ENCODE measurements at regions not wholly inside any gene's neighbourhood (a gene's known extent, or its start where the extent isn't known, plus 50 kb on each side); places are given as distances from the start of the nearest gene placed in this dataset.

- no peaks in the 10 kb centered on the region for H3K36me3 ChIP-seq (ENCODE audit: control insufficient read depth, insufficient read depth, low read length)
- peak overlapping the region; percentile 96; the same call in 2 of the 3 replicates for H2BK15ac ChIP-seq (ENCODE audit: low read depth, low read length)
- H2BK20ac ChIP-seq (ENCODE audit: low read depth, low read length), result peak overlapping the region; percentile 95
- peaks cover 0 to 20% of the 10 kb centered on the region in 2 experiments; a peak in 2 of 4 replicates for H3K79me1 ChIP-seq (ENCODE audit: low read depth in 1 of 2, low read length in 2 of 2)
- dilution Hi-C loops (cut with HindIII; ENCODE audit: low sequenced_read_pairs, unreplicated experiment), result no loop called here
- BruUV-seq (replicated peaks), result no TSS peak
- H4K5ac ChIP-seq (ENCODE audit: low read depth, low read length), result peak overlapping the region; percentile 75
- no peak overlapping the region for H2AFZ ChIP-seq (replicated peaks; ENCODE audit: low read length, poor library complexity)
- peak overlapping the region; percentile 26 to 72; a peak in 3 of 4 replicates for H4K8ac ChIP-seq (ENCODE audit: low read depth in 2 of 2, low read length in 2 of 2)
- no peaks in the 10 kb centered on the region for H4K20me1 ChIP-seq (ENCODE audit: insufficient read depth, low read length)
- H3K27ac ChIP-seq (ENCODE audit: insufficient read depth, low read length), result peak overlapping the region; percentile 54; the same call in 1 of the 2 replicates
- no peak for ATAC-seq (ENCODE audit: low read depth)
- peak overlapping the region; percentile 95 for H2BK120ac ChIP-seq (ENCODE audit: low read depth, low read length)
- no peak overlapping the region for H3K9ac ChIP-seq (ENCODE audit: low read depth, low read length)
- intact Hi-C loops (cut with micrococcal nuclease), result loop anchor here (5.0 kb wide), 1 partner anchor 37 kb away; no protein-coding TSS in a partner anchor
- in situ Hi-C loops (cut with MboI; ENCODE audit: low sequenced_read_pairs), result no loop called here
- H3K4me3 ChIP-seq (ENCODE audit: insufficient read depth, low read depth, low read length), result no peak overlapping the region
- H3K4ac ChIP-seq (ENCODE audit: low read depth, low read length), result peak overlapping the region; percentile 93
- H3K27me3 ChIP-seq (ENCODE audit: control insufficient read depth, insufficient read depth, low read length), result no peaks in the 10 kb centered on the region
- H3K56ac ChIP-seq (ENCODE audit: extremely low read depth, insufficient read depth, low read length), result no peak overlapping the region; the same call in 1 of the 2 replicates
- WGBS, 2 experiments (ENCODE audit: extremely low coverage in 2 of 2, insufficient read length in 1 of 2), result 80% methylated on average over 1 of the region's 5 CpGs; no CpG with 5 or more reads in 1 of the 2 experiments
- peaks cover 30% of the 10 kb centered on the region for H3K4me1 ChIP-seq (ENCODE audit: control insufficient read depth, insufficient read depth, low read length)
- no peaks in the 10 kb centered on the region for H3K9me3 ChIP-seq (ENCODE audit: control insufficient read depth, insufficient read depth, low read length)
- TF ChIP-seq MAFK (IDR thresholded peaks at IDR 0.05; ENCODE audit: low read depth, low read length) (no peak), USF2 (IDR thresholded peaks at IDR 0.05; ENCODE audit: low read depth, low read length) (no peak), NFE2L2 (IDR thresholded peaks at IDR 0.05; ENCODE audit: low read depth, low read length) (no peak), CHD1 (IDR thresholded peaks at IDR 0.05; ENCODE audit: low read depth, low read length) (no peak)
- peak overlapping the region; percentile 74 for H3K23ac ChIP-seq (ENCODE audit: low read depth, low read length)
- DNase-seq, result peak; percentile 19
- ChIA-PET POLR2A (ENCODE audit: unreplicated experiment) (no interaction called here), CTCF (interaction anchor here (0.6 to 1.6 kb wide), 2 partner anchors 204 to 218 kb away, joined by 3 read pairs; no protein-coding TSS in a partner anchor)
- peak overlapping the region; percentile 98 for H2AK5ac ChIP-seq (ENCODE audit: low read depth, low read length)
- peak overlapping the region; percentile 85 for H2BK5ac ChIP-seq (ENCODE audit: low read depth, low read length, poor library complexity, severe bottlenecking)
- H2AK9ac ChIP-seq (replicated peaks; ENCODE audit: low read depth, low read length, poor library complexity), result peak overlapping the region; percentile 58
- peak overlapping the region; percentile 83 for H3K14ac ChIP-seq (replicated peaks; ENCODE audit: low read depth, low read length)
- no peak overlapping the region for H3K4me2 ChIP-seq (ENCODE audit: low read depth, low read length)
- peak overlapping the region; percentile 95 for H4K91ac ChIP-seq (ENCODE audit: insufficient read depth, low read depth, low read length)
- peak overlapping the region; percentile 83 for H3K18ac ChIP-seq (ENCODE audit: low read depth, low read length)
- H3K9me1 ChIP-seq (ENCODE audit: insufficient read depth, low read length), result peaks cover 26% of the 10 kb centered on the region
Observed at GRCh38 chr13:23504180-23504579, 66.0 kb upstream of the TNFRSF19 start.

Data from IMR-90 (cell line).